ENCODE measurements at regions not wholly inside any gene's neighbourhood (a gene's known extent, or its start where the extent isn't known, plus 50 kb on each side); places are given as distances from the start of the nearest gene placed in this dataset.

DNA sequence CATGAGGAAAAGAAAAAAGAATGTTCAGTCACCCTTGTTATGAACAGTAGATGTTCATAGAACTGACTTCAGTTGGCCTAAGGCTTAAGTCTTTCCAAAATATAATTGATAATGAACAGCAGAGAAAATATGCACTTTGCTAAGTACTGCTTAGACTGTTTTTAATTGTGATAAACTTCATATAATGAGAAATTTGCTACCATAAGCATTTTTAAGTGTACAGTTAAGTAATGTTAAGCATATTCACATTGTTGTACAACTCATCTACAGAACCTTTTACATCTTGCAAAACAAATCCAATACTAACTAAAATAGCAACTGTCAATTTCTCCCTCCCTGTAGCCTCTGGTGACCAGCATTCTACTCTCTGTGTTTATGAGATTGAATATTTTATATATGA lies 792.2 kb upstream of the LCORL start:
- Histone ChIP-seq H3K27ac (no peak overlapping the region), H3K4me1 (ENCODE audit: insufficient read depth) (no peaks in the 10 kb centered on the region), H3K36me3 (no peaks in the 10 kb centered on the region), H3K27me3 (no peaks in the 10 kb centered on the region), H3K4me3 (no peak overlapping the region), H3K9me3 (no peaks in the 10 kb centered on the region)
- intact Hi-C loops (cut with DNase I), result no loop called here
- DNase-seq, result no peak
- TF ChIP-seq EP300 (IDR thresholded peaks at IDR 0.05) (no peak), POLR2A (IDR thresholded peaks at IDR 0.05) (no peak)

DNA sequence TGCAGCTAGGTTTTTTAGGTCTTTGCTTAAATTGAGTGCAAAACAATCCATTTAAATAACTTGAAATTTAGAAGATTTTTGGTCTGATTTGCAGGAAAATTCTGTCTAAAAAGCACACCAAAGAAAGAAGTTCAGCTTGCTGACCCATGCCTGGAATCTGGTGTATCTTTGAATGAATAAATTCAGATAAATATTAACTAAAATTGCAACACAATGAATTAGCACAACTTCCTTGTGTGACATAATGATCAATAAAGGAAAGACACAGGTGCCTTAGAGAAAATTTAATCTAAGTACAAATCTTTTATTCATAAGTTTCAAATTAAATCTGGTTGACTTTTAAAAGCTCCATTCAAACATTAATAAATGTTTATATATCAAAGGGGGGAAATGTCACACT lies 791.5 kb upstream of the LCORL start:
- Histone ChIP-seq H3K9me3 (no peaks in the 10 kb centered on the region), H3K27ac (no peak overlapping the region), H3K36me3 (no peaks in the 10 kb centered on the region), H3K27me3 (no peaks in the 10 kb centered on the region), H3K4me3 (no peak overlapping the region), H3K4me1 (ENCODE audit: insufficient read depth) (no peaks in the 10 kb centered on the region)
- intact Hi-C loops (cut with DNase I), result no loop called here
- DNase-seq, result no peak
- TF ChIP-seq EP300 (IDR thresholded peaks at IDR 0.05) (no peak), POLR2A (IDR thresholded peaks at IDR 0.05) (no peak)
- TF ChIP-seq, protein P1, sequence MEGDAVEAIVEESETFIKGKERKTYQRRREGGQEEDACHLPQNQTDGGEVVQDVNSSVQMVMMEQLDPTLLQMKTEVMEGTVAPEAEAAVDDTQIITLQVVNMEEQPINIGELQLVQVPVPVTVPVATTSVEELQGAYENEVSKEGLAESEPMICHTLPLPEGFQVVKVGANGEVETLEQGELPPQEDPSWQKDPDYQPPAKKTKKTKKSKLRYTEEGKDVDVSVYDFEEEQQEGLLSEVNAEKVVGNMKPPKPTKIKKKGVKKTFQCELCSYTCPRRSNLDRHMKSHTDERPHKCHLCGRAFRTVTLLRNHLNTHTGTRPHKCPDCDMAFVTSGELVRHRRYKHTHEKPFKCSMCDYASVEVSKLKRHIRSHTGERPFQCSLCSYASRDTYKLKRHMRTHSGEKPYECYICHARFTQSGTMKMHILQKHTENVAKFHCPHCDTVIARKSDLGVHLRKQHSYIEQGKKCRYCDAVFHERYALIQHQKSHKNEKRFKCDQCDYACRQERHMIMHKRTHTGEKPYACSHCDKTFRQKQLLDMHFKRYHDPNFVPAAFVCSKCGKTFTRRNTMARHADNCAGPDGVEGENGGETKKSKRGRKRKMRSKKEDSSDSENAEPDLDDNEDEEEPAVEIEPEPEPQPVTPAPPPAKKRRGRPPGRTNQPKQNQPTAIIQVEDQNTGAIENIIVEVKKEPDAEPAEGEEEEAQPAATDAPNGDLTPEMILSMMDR (IDR thresholded peaks at IDR 0.05), result no peak

DNA sequence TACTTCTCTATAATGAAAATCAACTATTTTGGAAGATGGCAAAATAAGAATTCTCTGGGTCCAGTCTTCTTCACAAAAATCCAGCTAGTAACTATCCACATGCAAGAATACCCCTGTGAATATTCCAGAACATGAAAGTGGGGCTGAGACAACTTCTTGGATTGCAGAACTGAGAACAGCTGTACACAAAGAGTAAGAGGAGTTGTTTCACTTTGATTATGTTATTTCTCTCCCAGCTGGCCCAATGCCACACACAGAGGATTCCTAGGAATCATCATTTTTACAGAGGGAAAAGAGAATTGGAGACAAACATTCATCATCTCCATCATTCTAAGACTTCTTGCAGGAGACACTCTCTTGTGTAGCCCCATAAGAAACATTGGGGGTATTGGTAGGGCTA lies 782.2 kb upstream of the LCORL start:
- TF ChIP-seq EP300 (IDR thresholded peaks at IDR 0.05) (no peak), POLR2A (IDR thresholded peaks at IDR 0.05) (no peak)
- TF ChIP-seq, protein P1 (IDR thresholded peaks at IDR 0.05), result no peak
- intact Hi-C loops (cut with DNase I), result no loop called here
- Histone ChIP-seq H3K9me3 (no peaks in the 10 kb centered on the region), H3K4me1 (ENCODE audit: insufficient read depth) (no peaks in the 10 kb centered on the region), H3K4me3 (no peak overlapping the region), H3K36me3 (no peaks in the 10 kb centered on the region), H3K27me3 (no peaks in the 10 kb centered on the region), H3K27ac (no peak overlapping the region)
- DNase-seq, result no peak

DNA sequence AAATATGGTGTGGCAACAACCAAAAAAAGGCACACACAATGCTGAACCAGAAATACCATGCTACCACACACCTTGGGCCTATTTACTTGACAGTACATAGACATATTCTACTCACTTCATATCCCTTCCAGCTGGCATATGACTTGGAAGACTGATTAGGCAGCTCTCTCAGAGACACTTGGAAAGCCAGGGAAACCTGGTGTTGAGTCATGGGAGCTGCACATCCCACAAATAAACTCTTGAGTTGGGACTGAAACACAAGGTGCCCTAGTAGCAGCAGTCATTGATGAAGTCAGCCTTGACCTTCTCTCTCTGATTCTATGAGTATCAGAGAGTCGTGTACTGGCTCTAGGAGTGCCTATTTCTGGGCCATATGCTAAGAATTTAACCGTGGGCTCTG lies 776.6 kb upstream of the LCORL start:
- no peak for DNase-seq
- no peaks in the 10 kb centered on the region for H3K36me3 ChIP-seq
- TF ChIP-seq EP300 (IDR thresholded peaks at IDR 0.05) (no peak), POLR2A (IDR thresholded peaks at IDR 0.05) (no peak)
- TF ChIP-seq, protein P1 (IDR thresholded peaks at IDR 0.05), result no peak

DNA sequence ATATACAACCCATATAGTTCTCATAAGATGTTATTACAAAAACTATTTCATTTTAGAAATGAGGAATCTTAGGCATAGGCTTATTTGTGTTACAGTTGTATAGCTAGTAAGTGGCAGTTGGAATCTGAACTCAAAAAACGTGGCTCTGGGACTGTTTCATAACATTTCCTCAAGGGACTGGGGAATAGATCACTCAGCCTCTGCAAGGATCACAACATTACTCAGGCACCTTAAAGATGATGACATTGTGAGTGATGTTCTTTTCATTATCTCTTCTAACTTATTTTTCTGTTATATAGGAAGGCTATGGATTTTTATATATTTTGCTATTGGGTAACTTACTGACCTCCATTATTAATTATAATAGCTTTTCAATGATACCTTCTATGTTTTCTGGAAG lies 774.2 kb upstream of the LCORL start:
- Histone ChIP-seq H3K36me3 (no peaks in the 10 kb centered on the region), H3K27ac (no peak overlapping the region), H3K4me3 (no peak overlapping the region), H3K27me3 (no peaks in the 10 kb centered on the region), H3K4me1 (ENCODE audit: insufficient read depth) (no peaks in the 10 kb centered on the region), H3K9me3 (no peaks in the 10 kb centered on the region)
- no peak for TF ChIP-seq POLR2A (IDR thresholded peaks at IDR 0.05)
- TF ChIP-seq, protein P1 (IDR thresholded peaks at IDR 0.05), result no peak
- intact Hi-C loops (cut with DNase I), result no loop called here
- DNase-seq, result no peak
- 64 to 77% (median 74%) methylated on average over 1 of the region's 1 CpG for WGBS, 3 donors

More for the DNA sequence above, 776.6 kb upstream of the LCORL start:
- Histone ChIP-seq H3K27me3 (no peaks in the 10 kb centered on the region), H3K4me1 (ENCODE audit: insufficient read depth) (no peaks in the 10 kb centered on the region), H3K9me3 (no peaks in the 10 kb centered on the region), H3K4me3 (no peak overlapping the region), H3K27ac (no peak overlapping the region)
- WGBS, 3 donors, result 39 to 84% (median 46%) methylated on average over 2 of the region's 2 CpGs
- intact Hi-C loops (cut with DNase I), result no loop called here
